ENCODE measurements at regions not wholly inside any gene's neighbourhood (a gene's known extent, or its start where the extent isn't known, plus 50 kb on each side); places are given as distances from the start of the nearest gene placed in this dataset.

GRCh38 chr9:89955144-89955543, 350.3 kb downstream of the GADD45G start:
- TF ChIP-seq CTCF (conservative IDR thresholded peaks at IDR 0.05; ENCODE audit: low read length) = no peak
- no peak for TF ChIP-seq EZH2phosphoT487 (IDR thresholded peaks at IDR 0.05; ENCODE audit: borderline replicate concordance, low read depth, low read length)

Data from OCI-LY7 (cell line).